Spleen (tissue), 7 donors: ENCODE measurements at regions not wholly inside any gene's neighbourhood (a gene's known extent, or its start where the extent isn't known, plus 50 kb on each side); places are given as distances from the start of the nearest gene placed in this dataset.

Source experiments
- CTCF ChIP-seq, 11 experiments: fragments of 200-600 bp in 7 of 11; fragments of 450-650 bp in 4 of 11; sonication (generic) in 4 of 11; IDR thresholded peaks in 8 of 11; conservative IDR thresholded peaks in 3 of 11; 1 replicate in 7 of 11; 2 replicates in 4 of 11; pipeline versions ENCODE4 v1.4.0 to v1.8.0; 2016 to 2021; ENCODE audit warnings: antibody characterized with exemption in 11 of 11, inconsistent platforms in 4 of 11, mild to moderate bottlenecking in 1 of 11
- POLR2A ChIP-seq, 3 donors: fragments of 450-650 bp; IDR thresholded peaks; one replicate each; pipeline ENCODE4 v1.5.1; 2017; ENCODE audit warnings: antibody characterized with exemption in 3 of 3, mild to moderate bottlenecking in 1 of 3
- POLR2AphosphoS5 ChIP-seq, 3 donors: sonication (generic); formaldehyde crosslinking; IDR thresholded peaks; one replicate each; pipeline ENCODE4 v1.5.1; 2017; ENCODE audit warnings: antibody characterized with exemption in 3 of 3
- donor health status: DM: no; HTN: no; CAD: no; lungs with moderate emphysema.
- donor health status: DM: no; HTN: no; CAD: no.
- donor health status: DM: no; HTN: no; CAD: no.

GRCh38 chr5:56532466-56532865 lies 282.9 kb upstream of the MAP3K1 start:
- TF ChIP-seq POLR2A (IDR thresholded peaks at IDR 0.05) (no peak), CTCF (IDR thresholded peaks at IDR 0.05 in 8 of 11, conservative IDR thresholded peaks at IDR 0.05 in 3 of 11) (no peak), POLR2AphosphoS5 (IDR thresholded peaks at IDR 0.05) (no peak)
